Activated T-helper 1 cell treated with Interleukin-2 at 50 U/mL for 16 hours (primary cell): ENCODE measurements at regions not wholly inside any gene's neighbourhood (a gene's known extent, or its start where the extent isn't known, plus 50 kb on each side); places are given as distances from the start of the nearest gene placed in this dataset.

Experiments used
- DNase-seq: peaks from one replicate; pipeline ENCODE4 v3.0.0-alpha.2; 2020; ENCODE audit warnings: low read depth

- no peak for DNase-seq
These were observed 211.2 kb upstream of the GPR26 start for GRCh38 chr10:123454987-123455386.

- DNase-seq: no peak
These were observed 210.3 kb upstream of the GPR26 start for GRCh38 chr10:123455861-123456260.

GRCh38 chr10:123458933-123459332 is 207.2 kb upstream of the GPR26 start:
- no peak for DNase-seq

- no peak for DNase-seq
These were observed 206.6 kb upstream of the GPR26 start for GRCh38 chr10:123459371-123460091.

- DNase-seq: no peak
These were observed 203.9 kb upstream of the GPR26 start for GRCh38 chr10:123462246-123462645.

- DNase-seq: no peak
These were observed 203.4 kb upstream of the GPR26 start for GRCh38 chr10:123462756-123463155.

GRCh38 chr10:123463181-123463580 is 203.0 kb upstream of the GPR26 start:
- DNase-seq: no peak

- DNase-seq: no peak
These were observed 202.5 kb upstream of the GPR26 start for GRCh38 chr10:123463698-123464097.

- no peak for DNase-seq
These were observed 201.5 kb upstream of the GPR26 start for GRCh38 chr10:123464430-123465323.

- no peak for DNase-seq
These were observed 195.7 kb upstream of the GPR26 start for GRCh38 chr10:123470336-123470921.

- DNase-seq: no peak
These were observed 194.3 kb upstream of the GPR26 start for GRCh38 chr10:123471811-123472210.

- no peak for DNase-seq
These were observed 193.5 kb upstream of the GPR26 start for GRCh38 chr10:123472606-123473005.

GRCh38 chr10:123474700-123475099 is 191.5 kb upstream of the GPR26 start:
- DNase-seq: no peak

GRCh38 chr10:123475466-123475865 is 190.7 kb upstream of the GPR26 start:
- DNase-seq: no peak

- no peak for DNase-seq
These were observed 188.0 kb upstream of the GPR26 start for GRCh38 chr10:123478116-123478515.

- no peak for DNase-seq
These were observed 186.5 kb upstream of the GPR26 start for GRCh38 chr10:123479640-123480039.

- no peak for DNase-seq
These were observed 185.8 kb upstream of the GPR26 start for GRCh38 chr10:123480344-123480743.

GRCh38 chr10:123480845-123481244 is 185.3 kb upstream of the GPR26 start:
- DNase-seq: no peak

- no peak for DNase-seq
These were observed 181.4 kb upstream of the GPR26 start for GRCh38 chr10:123484722-123485121.

GRCh38 chr10:123485341-123485960 is 180.7 kb upstream of the GPR26 start:
- DNase-seq: no peak

- DNase-seq: no peak
These were observed 177.7 kb upstream of the GPR26 start for GRCh38 chr10:123488436-123488835.

GRCh38 chr10:123491364-123491763 is 174.8 kb upstream of the GPR26 start:
- no peak for DNase-seq
